ENCODE measurements at regions not wholly inside any gene's neighbourhood (a gene's known extent, or its start where the extent isn't known, plus 50 kb on each side); places are given as distances from the start of the nearest gene placed in this dataset.
"Not testable (repeated sequence)": the region's sequence is repeated elsewhere in the genome, so short reads cannot be mapped to it uniquely, and the experiment has no call there.

DNA sequence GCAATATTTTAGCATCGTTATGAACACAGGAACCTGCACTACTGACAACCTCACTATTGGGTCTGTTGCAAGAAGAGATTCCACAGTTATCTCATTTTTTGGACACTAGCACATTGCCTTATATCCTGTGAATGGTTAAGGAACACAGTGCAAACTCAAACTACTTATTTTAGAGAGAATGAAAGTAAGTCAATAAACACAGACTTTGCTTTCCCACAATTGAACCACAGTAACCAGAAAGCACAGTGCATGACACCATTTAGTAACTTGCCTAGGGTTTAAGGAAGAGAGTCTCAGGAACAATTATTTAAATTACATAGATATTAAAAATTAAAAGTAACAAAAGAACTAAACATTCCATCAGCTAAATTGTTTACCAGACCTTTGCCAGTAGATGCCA lies 468.8 kb downstream of the ZWINT start:
- no peak for DNase-seq

DNA sequence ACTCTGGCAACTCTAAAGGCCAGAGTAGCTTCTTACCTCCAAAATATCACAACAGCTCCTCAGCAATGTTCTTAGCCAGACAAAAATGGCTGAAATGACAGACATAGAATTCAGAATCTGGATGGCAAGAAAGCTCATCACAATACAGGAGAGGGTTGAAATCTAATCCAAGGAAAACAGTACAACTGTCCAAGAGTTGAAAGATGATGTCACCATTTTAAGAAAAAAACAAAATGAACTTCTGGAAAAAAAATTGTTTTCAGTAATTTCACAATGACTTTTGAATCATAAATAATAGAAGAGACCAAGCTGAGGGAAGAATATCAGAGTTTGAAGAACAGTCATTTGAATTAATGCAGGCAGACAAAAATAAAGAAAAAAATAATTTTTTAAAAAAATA lies 479.5 kb downstream of the ZWINT start:
- no peak for DNase-seq

DNA sequence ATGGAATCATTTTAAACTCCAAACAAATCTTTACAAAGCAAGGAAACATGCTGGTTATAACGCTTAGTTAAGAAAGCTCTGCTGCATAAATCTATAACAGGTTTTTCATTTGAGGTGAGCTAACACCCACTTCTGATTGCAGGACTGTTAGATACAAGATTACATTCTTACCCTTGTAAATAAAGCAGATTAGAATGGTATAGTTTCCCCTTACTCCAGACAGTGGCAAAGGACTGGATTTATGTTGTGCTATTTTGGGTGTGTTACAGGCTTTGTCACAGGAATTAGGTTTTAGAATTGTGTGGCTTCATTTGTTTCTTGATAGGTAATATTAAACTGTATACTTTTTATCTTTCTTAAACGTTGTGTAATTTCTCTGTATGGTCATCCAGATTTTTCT lies 487.6 kb downstream of the ZWINT start:
- no peak for DNase-seq

DNA sequence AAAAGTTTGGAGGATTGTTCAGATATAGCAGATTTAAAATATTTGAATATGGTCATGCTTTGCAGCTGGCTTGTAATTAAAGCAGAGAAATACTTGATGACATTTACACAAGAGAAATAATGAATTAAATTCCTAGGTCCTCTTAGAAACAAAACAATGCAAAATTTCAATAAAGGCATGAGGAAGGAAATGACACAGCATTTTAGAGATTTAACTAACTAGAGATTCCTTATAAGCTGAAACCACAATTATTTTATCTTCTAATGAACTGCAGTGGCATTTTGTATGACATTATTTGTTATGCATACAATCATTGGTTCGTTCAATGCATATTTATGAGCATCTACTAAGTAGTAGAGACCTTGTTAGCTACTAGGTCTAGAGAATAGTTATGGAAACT lies 490.9 kb downstream of the ZWINT start:
- no peak for DNase-seq

DNA sequence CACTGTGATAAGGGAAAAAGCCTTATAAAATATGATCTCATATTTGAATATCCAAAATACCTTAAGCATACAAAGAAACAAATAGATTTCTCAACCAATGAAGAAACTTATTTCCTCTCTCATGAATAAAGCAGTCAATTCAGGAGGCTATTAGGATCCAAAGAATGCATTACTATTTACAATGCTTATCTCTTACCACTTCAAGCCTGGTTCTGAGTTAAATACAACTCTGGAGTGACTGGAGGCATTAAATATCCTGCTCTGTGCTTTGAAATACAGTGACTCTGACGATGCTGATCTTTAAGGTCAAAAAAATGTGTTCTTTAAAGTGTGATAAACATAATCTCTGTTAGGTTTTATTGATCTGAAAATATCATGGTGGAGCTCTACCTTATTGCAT lies 493.2 kb downstream of the ZWINT start:
- no peak for DNase-seq

DNA sequence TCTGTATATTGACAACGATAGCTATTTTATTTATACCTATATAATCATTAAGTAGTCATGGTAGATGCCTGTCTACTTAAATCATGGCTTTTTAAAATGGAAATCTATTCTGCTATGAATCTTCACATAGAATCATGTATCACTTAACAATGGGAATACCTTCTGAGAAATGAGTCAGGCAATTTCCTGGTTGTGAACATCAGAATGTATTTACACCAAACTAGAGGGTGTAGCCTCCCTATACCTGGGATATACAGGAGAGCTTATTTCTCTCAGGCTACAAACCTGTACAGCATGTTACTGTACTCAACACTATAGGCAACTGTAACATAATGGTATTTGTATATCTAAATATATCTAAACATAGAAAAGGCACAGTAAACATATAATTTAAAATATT lies 502.3 kb downstream of the ZWINT start:
- no peak for DNase-seq

DNA sequence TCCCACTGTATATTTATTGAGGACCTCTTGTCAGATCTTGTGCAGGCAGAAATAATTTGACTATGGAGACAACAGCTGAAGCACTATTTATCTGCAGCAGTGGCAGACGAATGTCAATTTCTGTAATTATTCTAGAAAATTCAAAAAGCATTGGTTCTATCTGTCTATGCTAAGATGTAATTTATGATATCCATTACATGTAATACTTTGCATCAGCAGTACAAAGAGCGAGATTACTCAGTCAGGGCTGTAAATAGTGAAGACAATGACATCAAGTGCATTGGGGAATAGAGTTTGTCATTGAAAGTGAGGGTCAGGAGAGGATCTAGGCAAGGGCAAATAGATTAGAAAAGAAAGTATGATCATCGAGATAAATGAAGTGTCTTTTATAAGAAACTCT lies 508.2 kb downstream of the ZWINT start:
- DNase-seq: no peak

DNA sequence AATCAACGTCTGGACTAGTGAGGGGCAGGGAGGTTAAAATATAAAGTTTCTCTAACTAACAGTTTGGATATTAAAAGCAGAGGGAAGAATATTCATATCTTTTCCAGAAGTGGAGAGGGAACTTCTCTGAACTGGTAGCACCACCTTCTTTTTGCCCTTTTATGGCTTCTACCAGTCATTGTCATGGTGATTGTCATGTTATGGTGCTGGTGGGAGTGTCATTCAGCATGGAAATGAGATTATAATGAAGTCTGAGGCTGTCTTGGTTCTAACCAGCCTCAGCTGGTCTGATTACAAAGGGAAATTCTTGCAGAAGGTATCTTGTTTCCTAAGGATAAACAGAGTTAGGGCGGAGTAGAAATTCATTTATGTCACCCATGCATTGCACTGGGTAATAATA lies 523.8 kb downstream of the ZWINT start:
- DNase-seq: no peak

DNA sequence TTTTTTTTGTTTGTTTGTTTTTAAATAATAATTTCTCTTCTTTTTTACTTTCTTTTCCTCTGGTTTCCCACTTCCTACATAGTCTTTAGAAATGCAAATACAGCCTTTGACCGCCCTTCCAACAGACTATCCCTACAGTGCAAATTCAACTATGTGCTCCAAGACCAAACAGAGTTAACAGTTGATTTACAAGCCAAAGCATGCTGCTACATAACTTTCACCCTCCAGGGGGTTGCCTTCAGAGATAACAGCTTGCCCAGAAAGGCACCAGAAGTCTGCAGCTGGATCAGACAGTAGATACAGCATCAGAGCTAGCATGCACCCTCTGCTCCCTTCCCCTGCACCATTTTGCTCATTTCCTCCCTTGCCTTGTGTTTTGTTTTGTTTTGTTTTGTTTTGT lies 539.0 kb downstream of the ZWINT start:
- DNase-seq: no peak

DNA sequence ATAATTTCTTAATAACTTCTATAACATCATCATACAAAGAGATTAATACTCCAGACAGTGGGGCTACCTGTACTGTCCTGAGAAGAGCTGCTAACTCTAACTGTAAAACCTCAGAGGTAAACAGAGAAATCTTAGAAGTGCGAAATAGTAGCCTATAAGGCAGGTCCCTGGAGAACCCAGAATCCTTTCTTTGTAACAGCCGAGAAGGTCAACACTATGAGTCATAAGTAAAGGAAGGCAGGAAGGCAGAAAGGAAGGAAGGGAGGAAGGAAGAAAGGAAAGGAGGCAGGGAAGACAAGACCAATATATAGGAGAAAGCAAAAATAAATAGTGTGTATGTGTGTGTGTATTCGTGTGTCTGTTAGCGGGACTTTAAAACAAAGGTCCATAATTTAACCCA lies 540.6 kb downstream of the ZWINT start:
- DNase-seq: no peak

DNA sequence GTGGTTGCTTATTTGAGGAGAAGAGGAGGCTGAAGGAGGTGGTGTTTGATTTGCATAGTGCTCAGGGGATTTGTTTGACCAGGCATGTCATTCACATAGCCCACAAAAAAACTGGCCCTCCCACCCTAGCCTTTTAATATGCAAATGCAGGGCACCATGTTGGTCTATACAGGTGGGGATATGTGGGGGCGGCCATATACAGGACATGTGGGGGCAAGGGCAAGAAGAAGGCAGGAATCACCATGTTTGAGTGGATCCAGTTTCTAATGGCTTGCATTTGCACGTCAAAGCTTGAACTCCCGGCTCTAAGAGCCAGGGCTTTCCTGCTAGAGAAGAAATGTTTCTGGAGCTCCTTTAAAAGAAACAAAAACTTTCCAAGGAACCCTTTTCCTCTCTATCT lies 541.0 kb downstream of the ZWINT start:
- no peak for DNase-seq

DNA sequence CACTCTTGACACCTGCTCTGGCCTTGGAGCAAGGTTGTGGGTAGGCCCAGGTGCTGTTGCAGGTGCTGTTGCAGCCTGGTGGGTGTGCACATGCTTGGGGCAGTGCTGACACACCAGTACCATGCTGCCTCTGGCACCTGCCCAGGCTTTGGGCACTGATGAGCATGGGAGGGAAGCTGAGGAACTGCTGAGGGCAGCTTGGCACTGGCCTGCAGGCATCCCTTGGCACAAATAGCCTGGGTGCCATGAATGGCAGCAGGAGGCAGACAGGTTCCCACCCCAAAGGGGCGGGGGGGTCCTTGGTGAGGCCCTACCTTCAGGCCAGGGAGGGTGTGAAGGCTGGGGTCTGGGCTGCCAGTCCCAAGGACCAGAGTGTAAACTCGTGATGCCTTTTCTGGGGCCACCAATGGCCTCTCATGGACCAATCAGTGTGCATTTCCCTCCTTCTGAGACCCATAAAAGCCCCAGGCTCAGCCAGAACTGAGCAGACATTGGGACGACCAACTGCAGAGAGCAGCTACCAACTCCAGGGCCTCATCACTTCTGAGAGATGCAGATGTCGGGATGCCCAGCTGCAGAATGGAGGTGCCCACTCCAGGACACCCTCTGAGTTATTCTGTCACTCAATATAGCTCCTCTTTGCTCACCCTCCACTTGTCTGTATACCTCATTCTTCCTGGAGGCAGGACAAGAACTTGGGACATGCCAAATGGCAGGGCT lies 547.4 kb downstream of the ZWINT start:
- no peak for DNase-seq

DNA sequence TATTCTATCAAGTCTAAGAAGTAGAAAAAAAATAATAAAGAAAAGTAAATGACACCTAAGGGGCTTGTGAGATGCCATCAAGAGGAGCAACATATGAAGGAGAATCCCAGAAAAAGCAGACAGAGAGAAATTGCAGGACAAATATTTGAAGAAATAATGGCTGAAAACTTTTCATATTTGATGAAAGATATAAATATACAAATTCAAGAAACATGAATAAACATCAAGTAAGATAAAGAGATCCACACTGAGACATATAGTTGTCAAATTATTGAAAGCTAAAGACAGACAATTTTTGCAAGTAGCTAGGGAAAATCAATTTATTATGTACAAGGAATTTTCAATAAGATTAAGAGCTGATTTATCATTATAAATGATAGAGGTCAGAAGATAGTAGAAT lies 558.0 kb downstream of the ZWINT start:
- no peak for DNase-seq

DNA sequence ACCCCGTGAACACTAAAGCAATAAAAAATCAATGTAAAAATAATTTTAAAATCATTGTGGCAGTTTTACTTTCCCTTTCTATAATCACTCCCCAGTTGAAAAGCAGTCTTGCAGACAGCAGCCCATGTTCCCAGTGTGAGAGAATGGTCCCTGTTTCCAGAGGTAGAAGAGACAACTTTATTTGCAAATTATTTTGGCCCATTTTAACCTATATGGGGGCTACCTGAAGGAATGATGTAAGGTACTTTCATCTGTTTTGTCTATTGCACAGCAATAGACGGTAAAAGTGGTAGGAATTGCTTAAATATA lies 559.8 kb downstream of the ZWINT start:
- DNase-seq: no peak

DNA sequence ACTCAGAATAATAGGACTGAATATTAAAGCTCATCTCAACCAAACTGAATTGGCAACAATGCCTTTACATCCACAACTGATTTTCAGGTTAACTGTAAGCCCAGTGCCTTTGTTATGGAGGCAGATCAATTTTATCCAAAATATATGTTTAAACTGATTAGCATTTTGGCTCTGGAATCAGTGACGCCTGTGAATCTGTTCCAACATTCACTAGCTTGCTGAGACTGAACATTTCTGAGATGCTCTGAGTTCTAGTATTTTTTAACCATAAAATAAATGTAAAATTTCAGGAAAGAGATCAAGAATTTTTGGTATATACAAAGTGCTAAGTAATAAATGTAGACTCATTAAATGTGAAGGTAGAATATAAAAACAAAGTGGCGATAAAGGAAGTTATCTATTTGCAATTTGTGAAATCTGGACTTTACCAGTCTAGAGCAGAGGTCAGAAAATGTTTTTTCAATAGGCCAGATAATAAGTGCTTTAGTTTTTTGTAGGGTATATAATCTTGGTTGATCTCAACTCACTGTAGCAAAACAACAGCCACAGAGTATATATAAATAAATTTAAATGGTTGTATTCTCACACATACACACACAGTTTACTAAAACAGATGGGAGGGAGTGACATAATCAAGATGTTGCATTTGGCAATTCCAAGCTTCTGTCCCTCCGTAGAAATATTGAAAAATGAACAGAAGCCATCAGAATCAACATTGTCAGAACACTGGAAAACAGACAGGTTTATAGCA lies 560.3 kb downstream of the ZWINT start:
- no peak for DNase-seq

DNA sequence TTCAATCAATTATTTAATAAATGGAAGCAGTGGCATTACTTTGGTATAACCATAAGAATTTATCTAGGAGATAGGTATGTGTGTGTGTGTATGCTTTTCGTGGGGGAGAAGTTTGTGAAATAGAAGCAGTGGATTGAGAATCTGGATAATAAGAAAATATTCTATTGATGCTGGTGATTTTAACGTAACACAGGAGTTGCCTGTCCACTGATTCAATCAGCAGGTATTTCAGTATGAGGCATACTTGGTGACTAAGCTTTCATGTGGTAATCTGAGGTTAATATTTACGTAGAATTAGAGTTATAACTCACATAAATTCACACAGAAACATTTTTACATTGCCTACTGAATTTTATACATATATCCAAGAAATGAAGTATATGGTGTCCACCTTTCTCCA lies 568.0 kb downstream of the ZWINT start:
- DNase-seq: no peak

DNA sequence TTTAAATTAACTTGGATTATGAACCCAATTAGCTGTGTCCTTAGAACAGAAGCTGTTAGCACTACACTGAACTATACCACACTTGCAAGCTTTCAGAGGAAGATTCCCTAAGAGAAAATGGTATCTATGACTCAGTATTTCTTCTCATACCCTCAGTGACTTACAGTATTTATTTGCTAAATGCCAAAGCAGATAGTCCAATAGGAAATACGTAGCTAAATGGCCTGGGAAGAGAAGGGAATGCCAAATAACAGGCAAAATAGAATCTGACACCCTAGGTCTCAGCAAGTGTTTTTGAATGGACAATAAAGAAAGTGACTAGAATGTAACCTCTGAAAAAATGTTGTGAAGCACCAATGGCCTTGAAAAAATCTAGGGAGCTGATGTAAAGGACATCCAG lies 570.8 kb downstream of the ZWINT start:
- DNase-seq: not testable (repeated sequence)

DNA sequence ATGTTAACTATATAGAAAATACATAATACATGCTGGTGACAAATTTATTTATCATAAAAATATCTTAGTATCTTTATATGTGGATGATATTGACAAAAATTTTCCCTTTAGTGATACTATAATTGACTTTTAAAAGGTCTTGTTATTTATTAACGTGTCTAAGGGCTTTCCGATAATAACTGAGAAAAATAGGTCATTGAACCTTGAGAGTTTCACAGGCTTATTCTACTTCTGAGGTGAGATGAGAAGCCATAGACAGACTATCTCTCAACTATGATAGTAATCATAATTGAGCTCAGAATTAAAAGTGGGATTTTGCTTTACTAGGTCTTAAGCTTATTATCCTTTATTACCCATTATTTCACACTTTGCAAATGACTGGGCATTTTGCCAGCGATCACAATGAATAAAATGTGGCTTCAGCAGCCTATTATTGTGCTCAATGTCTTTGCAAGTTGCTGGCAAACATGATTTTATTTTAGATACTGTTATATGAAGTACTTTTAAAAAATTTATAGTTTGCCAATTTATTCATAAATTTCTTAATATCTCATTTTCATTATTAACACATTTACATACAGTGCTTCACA lies 574.5 kb downstream of the ZWINT start:
- DNase-seq: no peak

DNA sequence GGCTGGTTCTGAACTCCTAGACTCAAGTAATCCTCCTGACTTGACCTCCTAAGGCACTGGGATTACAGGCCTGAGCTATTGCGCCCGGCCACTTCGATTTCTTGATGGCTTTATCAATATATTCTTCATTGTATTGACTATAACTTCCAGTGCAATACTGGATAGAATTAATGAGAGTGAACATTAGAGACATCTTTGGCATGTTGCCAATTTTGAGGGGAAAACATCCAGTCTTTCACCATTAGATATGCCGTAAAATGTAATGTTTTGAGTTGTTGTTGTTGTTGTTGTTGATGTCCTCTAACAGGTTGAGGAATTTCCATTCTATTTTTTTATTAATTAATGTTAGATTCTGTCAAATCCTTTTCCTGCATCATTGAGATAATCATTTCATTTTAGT lies 578.9 kb downstream of the ZWINT start:
- DNase-seq: no peak

DNA sequence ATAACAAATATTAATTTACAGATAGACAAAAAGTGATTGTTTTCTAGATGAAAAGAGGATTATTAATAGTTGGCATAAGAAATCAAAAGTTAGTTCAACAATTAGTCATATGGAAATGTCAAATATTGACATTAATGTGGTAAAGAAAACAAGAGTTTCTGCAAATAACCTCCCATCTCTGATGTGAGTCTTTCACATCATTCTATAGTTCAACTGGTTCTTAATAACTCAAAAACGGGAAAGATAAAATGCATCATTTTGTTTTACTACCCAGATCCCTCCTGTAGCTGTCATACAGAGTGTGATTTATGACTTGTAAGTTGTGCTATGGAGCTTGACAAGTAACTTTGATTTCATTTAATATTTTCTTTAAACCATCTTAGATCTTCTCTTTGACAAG lies 594.8 kb downstream of the ZWINT start:
- DNase-seq: no peak

DNA sequence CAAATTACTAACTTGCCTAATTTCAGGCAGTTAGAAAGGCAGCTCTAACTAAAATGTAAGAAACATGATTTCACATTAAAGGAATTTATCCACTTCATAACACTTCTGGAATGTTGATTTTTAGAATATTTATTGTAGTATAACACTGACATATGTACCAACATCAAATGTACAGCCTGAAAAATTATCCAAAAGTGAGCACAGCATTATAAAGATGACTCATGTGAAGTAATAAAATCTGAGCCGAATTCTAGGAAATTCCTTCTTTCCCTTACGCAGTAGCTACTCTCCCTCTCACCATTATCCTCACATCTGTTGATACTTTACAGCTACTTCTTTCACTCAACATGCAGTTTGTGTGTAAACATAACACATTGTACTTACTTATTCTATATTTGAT lies 610.6 kb downstream of the ZWINT start:
- DNase-seq: no peak

DNA sequence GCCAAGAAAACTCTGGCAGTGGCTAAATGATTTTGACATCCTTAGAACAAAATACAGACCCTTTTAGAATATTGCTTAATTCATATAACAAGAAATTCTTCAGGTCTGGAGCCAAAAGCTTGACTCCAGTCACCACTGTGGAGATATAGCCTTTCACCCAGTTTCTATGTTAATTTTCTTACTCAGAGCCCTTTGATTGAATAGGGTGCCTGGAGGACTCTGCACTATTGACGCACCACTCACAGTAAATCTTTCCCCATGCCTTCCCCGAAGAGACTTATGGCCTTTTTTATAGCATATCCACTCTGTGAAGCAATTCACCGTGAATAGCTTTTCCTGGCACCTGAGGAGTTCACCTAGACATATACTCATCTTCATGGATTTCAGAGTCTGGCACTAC lies 613.8 kb downstream of the ZWINT start:
- DNase-seq: no peak

DNA sequence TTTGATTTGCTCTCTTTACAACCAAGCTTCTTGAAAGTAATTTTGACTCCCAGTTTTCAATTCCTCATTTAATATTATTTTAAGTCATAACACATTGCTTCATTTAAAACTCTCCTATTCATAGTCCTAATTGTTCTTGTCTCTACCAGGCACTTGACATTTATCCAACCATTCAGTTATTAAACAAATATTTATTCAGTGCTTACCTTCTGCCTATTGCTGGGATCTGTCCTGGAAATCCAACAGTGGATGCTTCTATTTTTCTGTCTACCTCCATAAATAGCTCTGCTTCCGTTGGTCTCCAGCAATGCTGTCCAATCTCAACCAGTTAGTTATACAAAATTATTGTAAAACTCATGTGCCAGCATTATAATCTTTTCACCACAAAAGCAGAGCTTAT lies 615.1 kb downstream of the ZWINT start:
- no peak for DNase-seq

DNA sequence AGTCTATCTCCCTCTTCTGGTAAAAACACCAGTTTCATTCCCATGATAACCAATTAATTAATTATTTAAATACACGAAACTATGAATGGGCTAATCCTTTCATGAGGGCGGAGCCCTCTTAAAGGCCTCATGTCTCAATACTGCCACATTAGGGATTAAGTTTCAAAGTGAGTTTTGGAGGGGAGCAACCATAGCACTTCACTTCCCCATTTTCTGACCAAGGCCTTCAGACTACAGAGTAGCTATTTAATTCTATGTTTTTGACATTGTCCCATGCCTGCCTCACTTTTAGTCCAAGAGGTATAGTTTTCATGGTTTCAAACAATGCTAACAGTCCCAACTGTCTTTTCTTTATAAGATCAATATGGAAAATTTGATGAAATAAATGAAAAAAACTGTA lies 618.6 kb downstream of the ZWINT start:
- no peak for DNase-seq

DNA sequence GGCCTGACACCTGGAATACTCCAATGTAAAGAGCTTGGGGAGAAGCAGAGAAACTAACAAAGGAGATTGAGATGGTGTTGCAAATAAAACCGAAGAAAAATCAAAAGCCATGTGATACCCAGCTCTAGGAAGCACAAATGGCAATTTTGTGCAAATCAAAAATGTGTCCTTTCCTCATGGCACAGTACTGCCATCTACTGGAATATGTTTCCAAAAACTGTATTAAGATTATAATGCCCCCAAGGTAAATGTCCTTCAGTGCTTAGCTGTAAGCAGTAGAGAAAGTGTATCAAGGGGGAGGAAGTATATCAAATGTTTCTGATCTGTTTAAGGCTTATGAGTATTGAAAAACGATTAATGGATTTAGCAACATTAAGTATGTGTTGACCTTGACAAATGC lies 620.3 kb downstream of the ZWINT start:
- DNase-seq: not testable (repeated sequence)

Data from dermis blood vessel endothelial cell (primary cell).